ENCODE measurements at regions not wholly inside any gene's neighbourhood (a gene's known extent, or its start where the extent isn't known, plus 50 kb on each side); places are given as distances from the start of the nearest gene placed in this dataset.

DNA sequence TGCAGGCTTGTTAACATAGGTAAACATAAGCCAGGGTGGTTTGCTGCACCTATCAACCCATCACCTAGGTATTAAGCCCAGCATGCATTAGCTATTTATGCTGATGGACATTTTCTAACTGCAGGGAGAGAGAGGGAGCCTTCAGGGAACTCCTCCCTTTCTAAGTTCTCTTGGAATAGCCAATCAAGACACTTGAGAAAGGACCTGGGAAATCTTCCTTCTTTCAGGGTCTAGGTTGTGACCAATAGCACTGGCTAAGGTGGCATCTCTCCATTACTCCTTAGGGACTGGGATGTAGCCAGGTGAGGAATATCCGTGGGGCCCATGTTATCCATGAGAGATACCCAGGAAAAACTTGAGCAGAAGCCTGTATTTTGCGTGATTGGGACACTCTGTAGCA is 849.6 kb upstream of the MAP3K7 start:
- TF ChIP-seq, protein P1, sequence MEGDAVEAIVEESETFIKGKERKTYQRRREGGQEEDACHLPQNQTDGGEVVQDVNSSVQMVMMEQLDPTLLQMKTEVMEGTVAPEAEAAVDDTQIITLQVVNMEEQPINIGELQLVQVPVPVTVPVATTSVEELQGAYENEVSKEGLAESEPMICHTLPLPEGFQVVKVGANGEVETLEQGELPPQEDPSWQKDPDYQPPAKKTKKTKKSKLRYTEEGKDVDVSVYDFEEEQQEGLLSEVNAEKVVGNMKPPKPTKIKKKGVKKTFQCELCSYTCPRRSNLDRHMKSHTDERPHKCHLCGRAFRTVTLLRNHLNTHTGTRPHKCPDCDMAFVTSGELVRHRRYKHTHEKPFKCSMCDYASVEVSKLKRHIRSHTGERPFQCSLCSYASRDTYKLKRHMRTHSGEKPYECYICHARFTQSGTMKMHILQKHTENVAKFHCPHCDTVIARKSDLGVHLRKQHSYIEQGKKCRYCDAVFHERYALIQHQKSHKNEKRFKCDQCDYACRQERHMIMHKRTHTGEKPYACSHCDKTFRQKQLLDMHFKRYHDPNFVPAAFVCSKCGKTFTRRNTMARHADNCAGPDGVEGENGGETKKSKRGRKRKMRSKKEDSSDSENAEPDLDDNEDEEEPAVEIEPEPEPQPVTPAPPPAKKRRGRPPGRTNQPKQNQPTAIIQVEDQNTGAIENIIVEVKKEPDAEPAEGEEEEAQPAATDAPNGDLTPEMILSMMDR (IDR thresholded peaks at IDR 0.05), result no peak
- TF ChIP-seq EP300 (IDR thresholded peaks at IDR 0.05), result no peak

Data from upper lobe of left lung (tissue), 4 donors.